Stimulated activated CD8-positive, alpha-beta memory T cell treated with anti-CD3 and anti-CD28 coated beads, Interleukin-15, amount 100 ng/mL, for 1 hour (primary cell): ENCODE measurements at regions not wholly inside any gene's neighbourhood (a gene's known extent, or its start where the extent isn't known, plus 50 kb on each side); places are given as distances from the start of the nearest gene placed in this dataset.

Experiments
- DNase-seq: peaks from one replicate; pipeline ENCODE4 v3.0.0-alpha.2; 2020; ENCODE audit warnings: low read depth

DNA sequence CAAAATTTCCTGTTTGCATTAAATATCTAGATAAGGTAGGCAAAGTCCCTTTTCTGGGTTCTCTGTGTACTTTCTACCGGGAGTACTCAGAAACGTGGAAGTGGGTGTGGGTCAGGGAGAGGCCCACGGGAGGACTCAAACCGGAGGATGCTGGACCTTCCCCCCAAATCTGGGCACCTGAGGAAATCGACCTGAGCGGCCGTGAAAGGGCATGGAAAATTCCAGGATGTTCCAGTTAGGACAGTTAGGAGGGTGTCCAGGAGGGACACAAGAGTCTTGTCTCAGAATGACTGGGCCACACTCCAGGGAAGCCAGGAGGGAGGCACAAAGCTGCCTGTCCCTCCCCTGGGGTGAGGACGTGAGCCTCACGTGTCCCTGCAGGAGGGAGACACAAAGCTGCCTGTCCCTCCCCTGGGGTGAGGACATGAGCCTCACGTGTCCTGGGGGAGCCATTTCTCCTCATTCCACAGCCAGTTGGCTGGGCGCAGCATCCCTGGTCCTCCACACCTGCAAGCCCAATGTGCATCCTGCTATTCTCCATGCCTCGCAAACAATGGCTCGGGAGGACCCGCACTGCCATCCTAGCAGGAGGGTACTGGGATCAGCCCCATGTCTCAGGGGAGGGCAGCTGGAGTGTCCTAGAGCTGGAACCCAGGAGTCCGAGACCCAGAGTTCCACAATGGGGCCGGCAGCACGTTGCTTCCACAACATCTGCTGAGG, 190.5 kb upstream of the PPP2R2D start:
- DNase-seq, result no peak

DNA sequence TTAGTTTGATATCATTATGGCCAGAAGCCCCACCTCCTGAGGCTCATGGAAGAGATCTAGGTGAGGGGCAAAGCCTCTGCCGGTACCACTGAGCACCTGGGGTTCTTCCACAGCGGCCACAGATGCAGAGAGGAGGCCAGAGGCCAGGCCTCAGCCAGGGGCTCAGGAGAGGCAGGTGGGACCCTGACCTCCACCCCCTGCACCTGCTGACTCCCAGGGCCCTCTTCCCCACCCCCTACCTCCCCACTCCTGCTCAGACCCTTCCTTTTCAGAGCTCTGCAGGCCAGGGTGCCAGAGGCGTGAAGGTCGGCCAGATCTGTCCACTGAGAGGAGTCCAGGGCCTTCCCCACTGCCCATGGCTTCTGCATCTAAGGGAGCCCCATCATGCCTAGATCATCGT, 178.7 kb upstream of the PPP2R2D start:
- no peak for DNase-seq

DNA sequence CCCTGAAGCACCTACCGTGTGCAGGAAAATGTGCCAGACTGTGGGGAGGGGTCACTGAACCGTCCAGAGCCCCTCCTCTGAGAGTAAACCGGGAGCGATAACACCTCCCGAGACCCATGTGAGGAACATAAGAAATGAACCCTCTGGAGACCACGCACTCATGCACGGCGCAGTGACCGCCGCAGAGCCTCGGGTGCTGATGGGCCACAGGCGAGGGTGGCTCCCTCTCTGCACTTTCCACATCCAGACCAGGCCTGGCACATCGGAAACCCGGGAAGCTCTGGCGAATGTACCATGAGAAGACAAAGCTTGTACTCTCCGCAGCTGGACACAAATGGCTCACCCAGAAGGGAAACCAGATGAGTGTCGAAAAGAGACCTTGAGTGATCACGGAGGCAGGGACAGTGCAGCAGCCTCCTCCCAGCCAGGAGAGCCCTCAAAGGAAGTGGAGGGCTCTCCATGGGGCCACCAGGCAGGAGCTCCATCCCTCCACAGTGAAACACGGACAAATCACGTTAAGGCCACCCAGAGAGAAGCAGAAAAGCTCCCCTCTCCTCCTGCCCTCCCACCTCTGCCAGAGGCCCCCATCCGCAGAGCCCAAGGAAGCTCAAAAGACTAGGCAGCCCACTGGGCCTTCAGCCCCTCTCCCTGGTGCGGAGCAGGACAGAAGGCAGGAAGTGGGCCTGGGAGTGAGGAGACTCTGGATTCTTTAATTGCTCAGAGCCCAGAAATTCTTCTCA, 178.1 kb upstream of the PPP2R2D start:
- no peak for DNase-seq

DNA sequence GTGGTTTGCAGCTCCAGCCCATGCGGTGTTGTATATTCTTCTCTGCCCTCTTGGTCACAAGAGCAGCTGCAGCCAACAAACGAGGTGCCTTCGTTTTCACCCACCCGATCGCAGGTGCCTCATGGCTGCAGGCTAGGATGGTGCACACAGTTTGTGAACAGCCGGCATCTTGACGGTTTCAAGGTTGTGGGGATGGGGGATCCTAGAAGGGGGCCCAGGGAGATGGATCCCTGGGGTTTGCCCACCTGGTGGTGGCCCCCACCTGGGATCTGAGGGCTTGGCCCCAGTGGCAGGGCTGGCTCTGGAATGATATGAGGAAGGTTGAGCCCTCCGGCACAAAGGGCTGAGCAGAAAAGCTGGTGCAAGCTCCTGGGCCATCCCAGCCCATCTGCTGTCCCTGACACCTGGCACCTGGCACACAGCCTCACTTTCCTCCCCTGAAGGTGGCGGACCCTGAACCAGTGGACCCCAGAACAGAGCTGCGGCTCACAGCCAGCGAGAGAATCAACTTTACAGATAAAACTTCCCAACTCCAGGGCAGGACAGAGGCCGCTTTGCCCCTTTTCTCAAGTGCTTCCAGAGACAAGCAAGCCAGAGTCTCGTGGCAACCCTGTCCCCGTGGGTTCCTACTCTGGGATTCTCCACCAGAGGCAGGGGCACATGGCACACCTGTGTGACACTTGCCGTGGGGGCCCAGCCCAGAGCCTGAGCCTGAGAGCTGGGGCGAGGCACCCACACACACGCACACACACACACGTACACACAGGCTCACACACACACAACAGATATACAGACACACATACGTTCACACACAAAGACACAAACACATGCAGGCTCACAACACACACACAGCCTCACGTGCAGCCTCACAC, 177.3 kb upstream of the PPP2R2D start:
- no peak for DNase-seq

DNA sequence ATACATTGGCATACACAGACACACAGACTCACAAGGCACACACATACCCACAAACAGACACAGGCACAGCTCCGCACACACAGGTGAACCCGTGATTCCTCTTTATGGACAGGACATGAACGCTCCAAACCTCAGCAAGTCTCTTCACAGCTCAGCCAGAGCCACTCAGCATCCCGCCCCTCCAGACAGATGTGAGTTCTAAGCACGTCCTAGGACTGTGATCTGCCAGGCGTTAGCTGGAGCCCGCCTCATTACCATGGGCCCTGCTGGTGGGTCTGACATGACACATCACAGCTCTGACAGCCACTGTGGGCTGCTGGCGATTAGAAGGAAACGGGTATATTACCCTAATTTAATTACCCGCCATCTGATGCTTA, 176.7 kb upstream of the PPP2R2D start:
- no peak for DNase-seq

DNA sequence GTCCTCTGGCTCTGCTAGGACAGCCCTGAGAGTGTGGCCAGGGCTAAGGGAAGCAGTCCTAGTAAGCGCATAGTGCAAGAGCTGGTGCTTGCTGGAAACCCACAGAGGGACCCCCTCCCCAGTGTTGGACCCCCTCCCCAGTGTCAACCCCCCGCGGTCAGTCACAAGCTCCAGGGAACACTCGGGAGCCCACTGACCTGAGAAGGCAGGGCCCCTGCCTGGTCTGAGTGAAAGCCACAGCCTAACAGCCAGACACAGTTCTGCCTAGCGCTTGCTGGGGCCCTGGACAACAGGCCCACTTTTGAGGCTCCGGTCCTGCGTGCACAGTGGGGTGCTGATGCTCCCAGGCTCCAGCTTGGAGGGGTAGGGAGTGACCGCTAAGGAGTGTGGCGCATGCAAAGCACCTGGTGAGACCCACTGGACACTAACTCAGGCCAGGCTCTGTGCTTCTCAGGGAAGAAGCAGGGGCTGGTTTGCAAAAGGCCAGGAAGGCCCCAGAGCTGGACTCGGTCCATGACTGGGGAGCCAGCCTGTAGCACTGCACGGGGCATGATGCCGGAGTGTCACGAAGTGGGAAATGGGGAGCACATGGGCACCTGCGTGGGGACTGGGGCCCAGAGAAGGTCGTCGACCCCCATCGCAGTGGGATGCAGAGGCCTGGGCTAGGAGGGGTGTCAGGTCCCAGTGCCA, 175.8 kb upstream of the PPP2R2D start:
- DNase-seq, result no peak

DNA sequence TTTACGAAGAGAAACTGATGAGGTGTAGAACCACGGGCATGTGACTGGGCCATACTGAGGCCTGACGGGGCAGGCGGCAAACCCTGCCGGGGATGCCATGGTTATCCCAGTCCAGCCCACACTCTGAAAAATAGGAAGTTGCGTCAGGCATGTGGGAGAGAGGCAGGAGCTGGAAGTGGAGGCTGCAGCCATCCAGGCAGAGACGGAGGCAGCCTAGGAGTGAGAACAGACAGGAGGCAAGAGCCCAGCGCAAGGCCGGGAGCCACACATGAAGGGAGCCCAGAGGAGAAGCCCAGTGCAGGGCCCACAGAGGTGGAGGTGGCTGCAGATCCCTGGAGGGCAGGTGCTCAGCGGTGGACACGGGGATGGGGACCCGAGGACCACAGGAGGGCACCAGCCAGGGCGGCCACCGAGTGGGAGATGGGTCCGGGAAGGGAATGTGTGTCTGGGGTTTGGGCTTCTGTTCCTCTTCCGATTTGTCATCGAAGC, 175.2 kb upstream of the PPP2R2D start:
- DNase-seq, result no peak

DNA sequence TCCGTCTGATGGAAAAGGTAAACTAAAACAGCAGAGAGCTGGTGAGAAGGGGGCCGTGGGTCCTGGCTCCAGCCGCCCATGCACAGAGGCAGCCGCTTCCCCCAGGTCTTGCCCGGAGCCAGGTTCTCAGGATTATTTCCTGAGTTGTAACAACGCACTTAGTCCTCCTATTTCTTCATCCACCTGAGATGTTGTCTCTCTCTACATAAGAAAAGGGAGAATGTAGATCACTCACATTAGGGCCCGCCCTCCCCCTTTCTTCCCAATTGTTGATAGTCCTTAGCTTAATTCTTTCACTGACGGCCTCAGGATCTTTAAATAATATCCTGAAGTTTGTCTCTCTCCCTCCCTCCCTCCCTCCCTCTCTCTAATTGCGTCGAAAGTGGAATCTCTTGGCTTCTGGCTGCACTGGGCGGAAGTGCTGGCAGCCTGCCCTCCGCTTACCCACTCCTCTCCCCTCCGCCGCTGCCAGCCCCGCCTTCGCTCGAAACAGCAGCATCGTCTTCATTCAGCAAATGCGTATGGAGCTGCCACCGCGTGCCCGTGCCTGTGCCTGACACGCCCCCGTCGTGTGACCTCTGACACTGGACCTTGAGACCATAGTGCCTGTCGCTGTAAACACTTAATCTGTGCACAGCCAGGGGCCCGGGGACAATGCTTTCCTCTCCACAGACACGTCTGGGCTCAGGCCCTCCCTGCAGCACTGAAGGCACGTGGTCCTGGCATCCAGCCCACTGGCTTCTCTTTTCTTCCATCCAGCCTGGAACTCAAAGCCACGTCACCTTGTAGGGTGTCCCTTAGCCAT, 174.5 kb upstream of the PPP2R2D start:
- no peak for DNase-seq

DNA sequence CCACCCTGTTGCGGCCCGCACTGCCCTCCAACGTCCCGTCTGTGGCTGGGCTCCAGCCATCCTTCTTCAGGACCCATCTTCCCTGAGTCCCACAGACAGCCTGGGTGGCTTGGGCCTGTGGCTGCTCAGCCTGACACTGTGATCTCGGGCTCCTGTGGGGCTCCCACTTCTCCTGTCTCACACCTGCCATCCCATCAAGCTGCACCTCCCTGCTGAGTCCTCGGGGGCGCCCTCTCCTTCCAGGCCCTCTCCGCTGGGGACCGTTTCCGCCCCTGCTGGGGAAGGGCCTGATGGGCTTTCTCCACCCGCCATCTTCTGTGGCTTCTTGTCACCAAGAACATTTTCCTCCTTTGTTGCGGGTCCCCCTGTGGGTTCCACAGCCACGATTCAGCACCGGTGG, 173.8 kb upstream of the PPP2R2D start:
- DNase-seq, result no peak

DNA sequence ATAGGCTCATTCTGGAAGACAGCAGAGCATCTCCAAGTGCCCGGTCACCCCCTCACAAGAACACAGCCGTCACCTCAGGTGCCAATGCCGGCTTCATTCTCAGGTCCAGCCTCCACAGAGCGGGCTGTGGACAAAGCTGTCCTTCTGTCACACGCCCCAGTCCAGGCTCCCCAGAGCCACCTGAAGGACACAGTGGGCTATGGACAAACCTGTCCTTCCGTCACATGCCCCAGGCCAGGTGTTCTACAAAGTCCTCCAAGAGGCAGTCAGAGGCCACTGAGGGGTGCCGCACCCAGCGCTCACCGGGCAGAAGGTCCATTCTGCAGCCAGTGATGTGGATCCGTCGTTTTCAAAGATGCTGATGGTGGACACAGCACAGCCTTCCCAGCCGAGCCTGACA, 173.2 kb upstream of the PPP2R2D start:
- DNase-seq, result no peak

DNA sequence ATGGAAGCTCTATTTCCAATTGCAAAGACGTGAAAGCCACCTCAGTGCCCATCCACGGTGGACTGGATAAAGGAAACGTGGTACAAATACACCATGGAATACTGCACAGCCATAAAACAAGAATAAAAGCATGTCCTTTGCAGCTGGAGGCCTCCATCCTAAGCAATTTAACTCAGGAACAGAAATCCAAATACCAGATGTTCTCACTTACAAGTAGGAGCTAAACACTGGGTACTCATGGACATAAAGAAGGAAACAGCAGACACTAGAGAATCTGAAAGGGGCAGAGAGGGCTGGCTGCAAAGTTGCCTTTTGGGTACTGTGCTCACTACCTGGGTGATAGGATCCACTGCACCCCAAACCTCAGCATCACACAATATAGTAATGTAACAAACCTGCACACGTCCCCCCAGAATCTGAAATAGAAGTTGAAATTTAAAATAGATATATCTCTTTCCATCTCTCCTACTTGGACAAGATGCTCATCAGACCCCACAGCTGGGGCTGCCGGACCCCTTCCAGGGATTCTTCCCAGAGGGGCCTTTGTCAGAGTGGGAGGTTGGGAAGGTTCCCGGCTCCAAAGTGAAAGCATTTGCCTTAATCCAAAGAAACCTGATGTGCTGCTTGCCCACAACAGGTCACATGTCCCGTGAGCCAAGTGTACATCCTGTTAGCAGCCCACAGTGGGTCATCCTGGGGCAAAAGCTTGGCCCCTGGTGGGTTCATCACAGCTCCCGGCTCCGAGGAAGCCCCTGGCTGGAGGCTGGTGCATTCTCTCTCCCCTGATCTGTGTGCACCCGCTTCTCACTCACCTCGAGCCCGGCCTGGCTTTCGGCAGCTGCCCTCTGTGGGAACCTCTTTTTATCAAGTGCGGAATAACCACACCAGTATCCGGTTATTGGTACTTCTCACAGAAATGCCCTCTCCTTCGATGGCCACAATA, 172.3 kb upstream of the PPP2R2D start:
- DNase-seq, result no peak

DNA sequence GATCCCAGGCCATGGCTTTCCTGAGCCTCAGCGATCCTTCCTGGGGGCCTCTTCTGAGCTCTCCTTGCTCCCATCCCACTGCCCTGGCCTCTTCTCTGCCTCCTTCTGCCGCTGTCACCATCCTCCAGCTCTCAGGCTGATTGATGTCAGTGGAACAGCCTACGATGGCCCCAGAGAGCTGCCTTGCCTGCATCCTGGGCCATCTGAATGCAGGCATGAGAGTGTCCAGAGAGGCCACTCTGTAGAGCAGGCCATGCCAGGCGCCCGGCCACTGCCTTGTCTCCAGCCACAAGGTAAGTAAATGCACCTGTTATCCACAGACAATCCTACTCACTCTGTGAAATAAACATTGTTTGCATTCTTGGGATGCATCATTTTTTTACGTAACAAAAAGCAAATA, 171.4 kb upstream of the PPP2R2D start:
- no peak for DNase-seq

DNA sequence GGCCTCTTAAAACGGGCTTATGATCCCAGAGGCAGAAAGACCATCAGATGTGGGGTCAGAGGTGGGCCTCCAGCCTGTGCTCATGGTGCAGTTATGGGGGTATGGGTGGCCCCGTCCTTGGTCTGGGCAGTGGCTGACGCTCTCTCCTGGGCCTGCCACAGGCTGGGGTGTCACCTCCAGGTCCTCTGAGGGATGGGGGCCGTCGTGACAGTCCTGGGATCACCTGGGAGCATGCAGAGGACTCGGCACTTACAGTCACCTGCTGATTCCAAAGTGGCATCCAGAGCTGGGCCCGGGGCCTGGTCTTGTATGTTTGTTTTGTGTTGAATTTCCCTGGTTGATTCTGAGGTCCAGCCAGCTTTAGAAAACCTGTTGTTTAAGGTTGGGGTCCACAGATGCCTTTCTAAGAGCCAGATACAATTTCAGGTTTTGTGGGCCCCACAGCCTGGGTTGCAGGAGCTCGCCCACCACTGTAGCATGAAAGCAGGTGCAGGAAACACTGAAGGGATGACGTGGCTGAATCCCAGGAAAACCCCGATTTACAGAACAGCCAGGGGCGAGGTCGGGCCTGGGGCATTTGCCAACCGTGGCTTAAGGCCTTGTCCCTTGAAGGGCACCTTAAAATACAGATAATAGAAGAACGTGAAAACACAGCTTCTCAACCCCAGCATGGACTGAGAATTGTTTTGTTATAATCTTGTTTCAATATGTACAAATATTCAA, 170.7 kb upstream of the PPP2R2D start:
- no peak for DNase-seq

DNA sequence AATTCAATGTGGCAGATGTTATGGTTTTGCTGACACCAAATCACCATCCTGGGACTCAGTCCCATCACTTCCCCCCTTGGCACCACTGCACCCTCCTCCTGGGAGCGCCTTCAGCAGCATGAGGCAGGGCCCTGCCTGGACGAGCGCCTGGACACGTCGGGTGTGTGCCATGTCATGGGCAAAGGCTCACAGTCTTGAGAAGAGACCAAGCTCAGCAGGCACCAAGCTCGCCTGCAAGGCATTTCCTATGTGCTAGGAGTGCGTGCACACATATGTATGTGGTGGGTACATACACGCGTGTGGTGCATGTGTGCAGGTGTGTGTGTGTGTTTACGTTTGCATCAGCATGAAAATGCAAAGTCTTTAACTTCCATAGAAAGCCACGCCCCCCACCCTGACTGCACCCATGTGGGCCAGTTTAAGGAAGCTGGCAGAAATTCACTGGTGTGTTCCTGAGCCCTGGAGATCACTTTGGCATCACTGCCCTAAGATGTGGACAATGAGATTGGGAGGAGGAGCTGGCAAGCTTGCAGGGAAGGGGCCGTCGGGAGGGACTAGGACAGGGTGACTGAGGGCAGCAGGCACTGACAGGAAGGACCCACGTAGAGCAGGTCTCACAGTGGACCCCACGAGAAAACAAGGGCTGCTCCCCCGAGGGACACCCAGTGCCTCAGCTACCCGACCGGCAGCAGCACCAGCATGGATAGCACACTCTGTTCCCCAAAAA, 169.9 kb upstream of the PPP2R2D start:
- DNase-seq, result no peak

DNA sequence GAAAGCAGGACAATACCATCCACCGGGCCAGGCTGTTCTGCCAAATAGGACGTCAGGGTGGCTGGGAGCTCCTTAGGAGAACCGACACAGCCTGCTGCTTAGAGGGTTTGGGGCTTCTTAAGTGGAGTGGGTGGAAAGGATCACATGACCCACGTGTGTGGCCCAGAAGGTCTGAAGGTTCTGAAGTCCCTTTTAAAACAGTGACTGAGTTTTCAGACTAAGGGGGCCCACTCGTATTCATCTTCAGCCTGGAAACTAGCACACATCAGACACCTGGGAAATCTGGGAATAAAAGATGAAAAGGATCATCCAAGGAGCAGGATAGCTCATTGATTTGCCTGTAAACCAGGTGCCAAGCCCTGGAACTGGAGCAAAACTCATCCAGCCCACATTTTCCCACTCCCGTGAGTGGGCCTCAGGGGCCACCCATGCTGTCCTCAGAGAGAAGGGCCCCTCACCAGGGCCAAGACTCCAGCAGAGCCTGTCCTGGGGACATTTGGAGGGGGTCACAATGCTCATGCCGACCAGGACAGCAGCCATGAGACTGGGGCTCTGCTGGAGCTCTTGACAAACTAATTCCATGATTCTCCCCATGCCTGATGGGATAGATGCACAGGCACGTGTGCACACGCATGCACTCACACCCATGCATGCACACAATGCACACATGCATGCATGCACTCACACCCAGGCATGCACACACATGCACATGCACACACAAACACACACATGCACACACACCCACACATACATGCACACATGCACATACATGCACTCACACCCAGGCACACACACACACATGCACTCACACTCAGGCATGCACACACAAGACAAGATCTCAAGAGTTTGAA, 168.8 kb upstream of the PPP2R2D start:
- no peak for DNase-seq

DNA sequence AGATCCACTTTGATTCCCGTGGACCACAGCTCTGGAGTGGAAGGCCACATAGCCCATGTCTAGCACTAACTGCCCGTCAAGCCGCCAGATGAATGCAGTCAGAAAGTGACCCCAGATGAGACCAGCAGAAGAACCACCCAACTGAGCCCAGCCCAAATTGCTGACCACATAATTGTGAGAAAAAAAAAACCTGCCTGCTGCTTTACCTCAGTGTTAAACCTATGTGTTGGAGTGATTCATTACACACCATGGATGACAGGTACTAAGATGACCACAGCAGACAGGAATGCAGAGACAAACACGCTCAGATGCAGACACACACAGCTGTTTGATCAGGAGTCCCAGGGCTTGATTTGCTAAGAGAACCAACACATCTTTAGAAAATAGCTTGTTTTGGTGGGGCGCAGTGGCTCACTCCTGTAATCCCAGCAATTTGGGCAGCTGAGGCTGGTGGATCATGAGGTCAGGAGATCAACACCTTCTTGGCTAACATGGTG, 168.1 kb upstream of the PPP2R2D start:
- no peak for DNase-seq

DNA sequence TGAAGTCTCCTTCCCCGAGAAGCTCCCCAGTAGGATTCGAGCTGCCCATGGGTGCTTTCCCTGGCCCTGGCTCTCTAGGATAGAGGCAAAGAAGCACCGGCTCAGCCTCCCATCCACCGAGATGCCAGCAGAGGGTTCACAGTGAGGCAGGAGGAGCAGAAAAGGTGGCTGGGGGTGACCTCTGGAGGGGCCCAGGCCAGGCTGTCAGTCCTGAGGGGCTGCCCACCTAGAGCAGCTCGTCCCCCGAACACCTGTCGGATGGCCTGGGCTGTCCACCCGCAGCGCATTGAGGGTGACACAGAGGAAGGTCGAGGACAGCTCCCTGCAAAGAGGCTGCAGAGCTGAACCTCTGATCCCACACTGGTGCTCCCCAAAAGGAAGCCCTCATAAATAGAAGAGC, 167.2 kb upstream of the PPP2R2D start:
- DNase-seq, result no peak

DNA sequence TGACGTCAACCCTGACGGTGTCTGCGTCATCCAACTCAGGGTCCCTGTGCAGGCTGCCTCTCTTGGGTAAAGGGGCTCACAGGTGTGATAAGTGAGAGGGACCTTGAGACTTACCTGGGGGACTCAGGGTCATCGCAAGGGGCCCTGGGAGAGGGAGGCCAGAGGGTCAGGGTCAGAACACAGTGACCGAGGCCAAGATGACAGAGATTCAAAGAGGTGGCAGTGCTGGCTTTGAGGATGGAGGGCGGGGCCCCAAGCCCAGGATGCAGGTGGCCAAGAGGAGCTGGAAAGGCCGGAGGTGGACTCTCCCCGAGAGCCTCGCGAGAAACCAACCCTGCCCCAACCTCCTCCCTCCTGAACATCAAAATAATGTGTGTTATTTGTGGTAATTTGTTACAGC, 165.2 kb upstream of the PPP2R2D start:
- no peak for DNase-seq
